GM12891 (cell line): ENCODE measurements at regions not wholly inside any gene's neighbourhood (a gene's known extent, or its start where the extent isn't known, plus 50 kb on each side); places are given as distances from the start of the nearest gene placed in this dataset.

Experiments used
- PAX5 ChIP-seq: IDR thresholded peaks from 2 replicates; pipeline ENCODE4 v1.6.1; 2011; ENCODE audit warnings: low read length, moderate library complexity, mild to moderate bottlenecking; ENCODE audit not compliant: insufficient read depth, severe bottlenecking
- POLR2A ChIP-seq: IDR thresholded peaks from 2 replicates; pipeline ENCODE4 v1.6.1; 2011; ENCODE audit warnings: low read depth, low read length, control low read depth
- POLR2AphosphoS5 ChIP-seq: IDR thresholded peaks from 2 replicates; pipeline ENCODE4 v1.6.1; 2011; ENCODE audit warnings: low read depth, low read length, control low read depth
- POU2F2 ChIP-seq: IDR thresholded peaks from 2 replicates; pipeline ENCODE4 v1.6.1; 2011; ENCODE audit warnings: low read depth, mild to moderate bottlenecking, control low read depth, low read length, moderate library complexity
- SPI1 ChIP-seq: IDR thresholded peaks from 2 replicates; pipeline ENCODE4 v1.6.1; 2011; ENCODE audit warnings: low read depth, low read length, control low read depth
- TAF1 ChIP-seq: IDR thresholded peaks from 2 replicates; pipeline ENCODE4 v1.6.1; 2011; ENCODE audit warnings: low read depth, low read length, control low read depth

- TF ChIP-seq POU2F2 (no peak), POLR2A (no peak), POLR2AphosphoS5 (no peak), PAX5 (no peak), TAF1 (no peak), SPI1 (no peak)
These were observed 101.0 kb upstream of the IRX2 start for GRCh38 chr5:2852446-2852845.
